Uterus (tissue), 2 donors: ENCODE measurements at regions not wholly inside any gene's neighbourhood (a gene's known extent, or its start where the extent isn't known, plus 50 kb on each side); places are given as distances from the start of the nearest gene placed in this dataset.

ENCODE experiments used
- CTCF ChIP-seq, 4 experiments: fragments of 200-600 bp in 2 of 4; fragments of 450-650 bp in 2 of 4; sonication (generic) in 2 of 4; IDR thresholded peaks; one replicate each; pipeline ENCODE4 v1.5.1; 2016 to 2019; ENCODE audit warnings: antibody characterized with exemption in 4 of 4, mild to moderate bottlenecking in 2 of 4, moderate library complexity in 1 of 4
- POLR2A ChIP-seq, 2 donors: fragments of 450-650 bp; IDR thresholded peaks; one replicate each; pipeline ENCODE4 v1.6.1; 2016; ENCODE audit warnings: antibody characterized with exemption in 2 of 2, mild to moderate bottlenecking in 1 of 2, moderate library complexity in 1 of 2

GRCh38 chr18:38539856-38540255, 974.3 kb upstream of the CELF4 start:
- no peak for TF ChIP-seq CTCF (IDR thresholded peaks at IDR 0.05)
- TF ChIP-seq POLR2A (IDR thresholded peaks at IDR 0.05): no peak
